Right renal cortex interstitium (tissue), 3 donors: ENCODE measurements at regions not wholly inside any gene's neighbourhood (a gene's known extent, or its start where the extent isn't known, plus 50 kb on each side); places are given as distances from the start of the nearest gene placed in this dataset.
"Not testable (repeated sequence)": the region's sequence is repeated elsewhere in the genome, so short reads cannot be mapped to it uniquely, and the experiment has no call there.

Experiments used
- DNase-seq, 3 donors: peaks; one replicate each; pipeline ENCODE4 v3.0.0-alpha.2; 2013; ENCODE audit warnings: low read depth in 3 of 3, low spot score in 2 of 3

- DNase-seq, result no peak
These were observed 124.3 kb downstream of the BDH1 start for GRCh38 chr3:197431346-197431910.

- no peak for DNase-seq
These were observed 124.8 kb downstream of the BDH1 start for GRCh38 chr3:197430934-197431333.

- no peak for DNase-seq
These were observed 125.3 kb downstream of the BDH1 start for GRCh38 chr3:197430502-197430901.

- no peak for DNase-seq
These were observed 126.8 kb downstream of the BDH1 start for GRCh38 chr3:197428952-197429351.

- no peak for DNase-seq
These were observed 127.5 kb downstream of the BDH1 start for GRCh38 chr3:197428117-197428801.

GRCh38 chr3:197427021-197427420, 128.6 kb upstream of the DLG1 start:
- no peak for DNase-seq

GRCh38 chr3:197426121-197426566, 127.7 kb upstream of the DLG1 start:
- DNase-seq, result no peak

- DNase-seq, result no peak
These were observed 127.2 kb upstream of the DLG1 start for GRCh38 chr3:197425485-197426120.

- DNase-seq, result no peak
These were observed 126.5 kb upstream of the DLG1 start for GRCh38 chr3:197424674-197425484.

- no peak for DNase-seq
These were observed 125.9 kb upstream of the DLG1 start for GRCh38 chr3:197424266-197424665.

GRCh38 chr3:197423376-197423775, 125.0 kb upstream of the DLG1 start:
- no peak for DNase-seq

- no peak for DNase-seq
These were observed 124.1 kb upstream of the DLG1 start for GRCh38 chr3:197422506-197422905.

GRCh38 chr3:197421021-197421420, 122.6 kb upstream of the DLG1 start:
- DNase-seq, result no peak

GRCh38 chr3:197420566-197420965, 122.2 kb upstream of the DLG1 start:
- no peak for DNase-seq

GRCh38 chr3:197420115-197420514, 121.7 kb upstream of the DLG1 start:
- DNase-seq, result no peak

- DNase-seq, result no peak
These were observed 121.3 kb upstream of the DLG1 start for GRCh38 chr3:197419696-197420095.

- DNase-seq, result no peak
These were observed 119.7 kb upstream of the DLG1 start for GRCh38 chr3:197417911-197418618.

GRCh38 chr3:197417441-197417840, 119.0 kb upstream of the DLG1 start:
- DNase-seq, result no peak

GRCh38 chr3:197411899-197412298, 113.5 kb upstream of the DLG1 start:
- not testable (repeated sequence) for DNase-seq

GRCh38 chr3:197410170-197410569, 111.8 kb upstream of the DLG1 start:
- DNase-seq, result not testable (repeated sequence)
